HepG2 (cell line): ENCODE measurements at regions not wholly inside any gene's neighbourhood (a gene's known extent, or its start where the extent isn't known, plus 50 kb on each side); places are given as distances from the start of the nearest gene placed in this dataset.

ENCODE experiments used
- KAT8 ChIP-seq: IDR thresholded peaks from 2 replicates; pipeline ENCODE4 v1.6.1; 2016; ENCODE audit warnings: missing genetic modification reagents, missing compliant biosample characterization
- TF ChIP-seq, protein P1 (sequence below), 2 experiments: sonication (generic) in 1 of 2; formaldehyde crosslinking in 1 of 2; IDR thresholded peaks; 2 replicates each; pipeline versions ENCODE4 v1.5.1 to v1.6.1; 2011 to 2020; ENCODE audit warnings: borderline replicate concordance in 1 of 2, low read depth in 1 of 2, low read length in 1 of 2, mild to moderate bottlenecking in 1 of 2, missing genetic modification reagents in 1 of 2, moderate library complexity in 1 of 2

DNA sequence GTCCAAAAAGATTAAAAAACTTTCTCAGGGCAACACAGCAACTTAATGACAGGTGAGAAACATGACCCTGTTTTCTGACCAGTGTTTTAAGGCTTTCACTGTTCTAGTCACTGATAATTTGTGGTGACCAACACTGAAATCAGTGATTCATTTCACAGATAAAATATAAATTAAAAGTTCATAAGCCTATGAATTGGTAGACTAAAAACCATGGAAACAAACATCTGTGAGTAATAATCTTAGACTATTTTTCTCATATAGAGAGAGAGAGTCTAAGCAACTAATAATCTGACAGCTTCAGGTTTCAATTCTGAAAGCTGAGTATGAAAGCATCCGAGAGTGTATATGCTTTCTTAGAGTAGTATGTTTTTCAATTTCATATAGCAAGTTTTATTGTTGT lies 536.9 kb downstream of the ADGRL2 start:
- TF ChIP-seq KAT8 (CRISPR knock-in tag): no peak
- TF ChIP-seq, protein P1, sequence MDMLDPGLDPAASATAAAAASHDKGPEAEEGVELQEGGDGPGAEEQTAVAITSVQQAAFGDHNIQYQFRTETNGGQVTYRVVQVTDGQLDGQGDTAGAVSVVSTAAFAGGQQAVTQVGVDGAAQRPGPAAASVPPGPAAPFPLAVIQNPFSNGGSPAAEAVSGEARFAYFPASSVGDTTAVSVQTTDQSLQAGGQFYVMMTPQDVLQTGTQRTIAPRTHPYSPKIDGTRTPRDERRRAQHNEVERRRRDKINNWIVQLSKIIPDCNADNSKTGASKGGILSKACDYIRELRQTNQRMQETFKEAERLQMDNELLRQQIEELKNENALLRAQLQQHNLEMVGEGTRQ (IDR thresholded peaks at IDR 0.05; ENCODE audit: low read depth, low read length): no peak
- TF ChIP-seq, protein P1 (CRISPR knock-in tag; IDR thresholded peaks at IDR 0.05; ENCODE audit: borderline replicate concordance): no peak
